SU-DHL-6 (cell line): ENCODE measurements at regions not wholly inside any gene's neighbourhood (a gene's known extent, or its start where the extent isn't known, plus 50 kb on each side); places are given as distances from the start of the nearest gene placed in this dataset.

Experiments
- H2AFZ ChIP-seq: fragments of 200-600 bp; sonication (generic); 2 replicates; pipeline ENCODE4 v1.6.1; 2014; ENCODE audit warnings: low read depth, mild to moderate bottlenecking, moderate library complexity, mixed read lengths, antibody characterized with exemption, low read length; ENCODE audit not compliant: severe bottlenecking
- H3F3A ChIP-seq: fragments of 200-600 bp; shearing (Covaris generic); 2 replicates; pipeline ENCODE4 v1.6.0; 2016; ENCODE audit warnings: antibody characterized with exemption, mild to moderate bottlenecking; ENCODE audit not compliant: insufficient read depth
- H3K27ac ChIP-seq: fragments of 200-600 bp; sonication (generic); 2 replicates; pipeline ENCODE4 v1.5.1; 2016; ENCODE audit warnings: low read depth, mild to moderate bottlenecking, low read length, moderate library complexity, mixed read lengths
- H3K27me3 ChIP-seq: fragments of 200-600 bp; sonication (generic), shearing (Covaris generic); 2 replicates; pipeline ENCODE4 v1.6.0; 2014; ENCODE audit warnings: mild to moderate bottlenecking, low read length
- H3K36me3 ChIP-seq: fragments of 200-600 bp; sonication (generic); 2 replicates; pipeline ENCODE4 v1.6.1; 2014; ENCODE audit warnings: mild to moderate bottlenecking, low read length, mixed read lengths
- H3K4me2 ChIP-seq: fragments of 300-600, 200-600 bp; shearing (Covaris generic), sonication (generic); 2 replicates; pipeline ENCODE4 v1.6.0; 2014; ENCODE audit warnings: low read length, low read depth, mild to moderate bottlenecking; ENCODE audit not compliant: poor library complexity, severe bottlenecking
- H3K4me3 ChIP-seq: fragments of 200-600 bp; sonication (generic); 2 replicates; pipeline ENCODE4 v1.5.1; 2014; ENCODE audit warnings: antibody characterized with exemption, low read length, mild to moderate bottlenecking, mixed read lengths; ENCODE audit not compliant: insufficient read depth, poor library complexity, severe bottlenecking
- H3K79me2 ChIP-seq: fragments of 200-600 bp; sonication (generic); 2 replicates; pipeline ENCODE4 v1.6.1; 2014; ENCODE audit warnings: mild to moderate bottlenecking, low read length, moderate library complexity; ENCODE audit not compliant: insufficient read depth
- H3K9ac ChIP-seq: fragments of 200-600 bp; sonication (generic); 2 replicates; pipeline ENCODE4 v1.7.0; 2014; ENCODE audit warnings: mild to moderate bottlenecking, low read length
- H3K9me2 ChIP-seq: fragments of 200-600 bp; sonication (generic); replicated peaks from 2 replicates; pipeline ENCODE4 v1.6.1; 2014; ENCODE audit warnings: low read length; ENCODE audit not compliant: insufficient read depth
- H3K9me3 ChIP-seq: fragments of 200-600 bp; sonication (generic); 2 replicates; pipeline ENCODE4 v1.6.1; 2014; ENCODE audit warnings: low read length, mixed read lengths; ENCODE audit not compliant: insufficient read depth
- H4K20me1 ChIP-seq: fragments of 200-600 bp; sonication (generic); 2 replicates; pipeline ENCODE4 v1.6.1; 2014; ENCODE audit warnings: low read depth, mild to moderate bottlenecking, antibody characterized with exemption, low read length, moderate library complexity, mixed read lengths
- CTCF ChIP-seq: fragments of 200-600 bp; sonication (generic); IDR thresholded peaks from one replicate; pipeline ENCODE4 v1.5.1; 2017; ENCODE audit warnings: antibody characterized with exemption, mild to moderate bottlenecking, low read length, moderate library complexity; ENCODE audit not compliant: insufficient read depth, poor library complexity, severe bottlenecking
- EZH2phosphoT487 ChIP-seq: fragments of 200-600 bp; sonication (generic), shearing (Covaris generic); conservative IDR thresholded peaks from 2 replicates; pipeline ENCODE4 v1.6.1; 2018; ENCODE audit warnings: mild to moderate bottlenecking, antibody characterized with exemption, low read length, moderate library complexity, mixed read lengths

GRCh38 chr9:588981-589380 lies 252.5 kb upstream of the DMRT1 start:
- Histone ChIP-seq H2AFZ (no peak overlapping the region), H3K27ac (peak overlapping the region; percentile 48), H3F3A (peaks cover 27% of the 10 kb centered on the region), H4K20me1 (no peaks in the 10 kb centered on the region), H3K9ac (peak overlapping the region; percentile 26), H3K4me2 (peak overlapping the region; percentile 24), H3K4me3 (no peak overlapping the region), H3K9me3 (no peaks in the 10 kb centered on the region), H3K9me2 (no peaks in the 10 kb centered on the region), H3K79me2 (peaks cover 99% of the 10 kb centered on the region), H3K27me3 (no peaks in the 10 kb centered on the region), H3K36me3 (peaks cover 11% of the 10 kb centered on the region; the same call in 1 of the 2 replicates)
- TF ChIP-seq EZH2phosphoT487 (no peak), CTCF (no peak)

- no peak overlapping the region for H2AFZ ChIP-seq
- H3K9me2 ChIP-seq, result no peaks in the 10 kb centered on the region
- H3F3A ChIP-seq, result peaks cover 34% of the 10 kb centered on the region
- H3K79me2 ChIP-seq, result peaks cover 99% of the 10 kb centered on the region
- no peaks in the 10 kb centered on the region for H3K9me3 ChIP-seq
- H3K27ac ChIP-seq, result peak overlapping the region; percentile 48
- peak overlapping the region; percentile 26 for H3K9ac ChIP-seq
- H3K27me3 ChIP-seq, result no peaks in the 10 kb centered on the region
- no peaks in the 10 kb centered on the region for H4K20me1 ChIP-seq
- H3K4me3 ChIP-seq, result no peak overlapping the region
- H3K36me3 ChIP-seq, result peaks cover 12% of the 10 kb centered on the region; the same call in 1 of the 2 replicates
- TF ChIP-seq CTCF (no peak), EZH2phosphoT487 (no peak)
- H3K4me2 ChIP-seq, result peak overlapping the region; percentile 24
These were observed 251.8 kb upstream of the DMRT1 start for GRCh38 chr9:589723-590122.

GRCh38 chr9:591292-591691 lies 250.2 kb upstream of the DMRT1 start:
- H3K27me3 ChIP-seq, result no peaks in the 10 kb centered on the region
- H3K79me2 ChIP-seq, result peaks cover 99% of the 10 kb centered on the region
- H2AFZ ChIP-seq, result no peak overlapping the region
- no peak overlapping the region for H3K27ac ChIP-seq
- H4K20me1 ChIP-seq, result no peaks in the 10 kb centered on the region
- H3K4me3 ChIP-seq, result no peak overlapping the region
- no peaks in the 10 kb centered on the region for H3K9me2 ChIP-seq
- H3F3A ChIP-seq, result peaks cover 38% of the 10 kb centered on the region
- H3K9ac ChIP-seq, result no peak overlapping the region
- TF ChIP-seq CTCF (no peak), EZH2phosphoT487 (no peak)
- peaks cover 21% of the 10 kb centered on the region for H3K36me3 ChIP-seq
- no peaks in the 10 kb centered on the region for H3K9me3 ChIP-seq
- H3K4me2 ChIP-seq, result no peak overlapping the region

GRCh38 chr9:592225-592624 lies 249.3 kb upstream of the DMRT1 start:
- TF ChIP-seq EZH2phosphoT487 (no peak), CTCF (no peak)
- Histone ChIP-seq H3F3A (peaks cover 40% of the 10 kb centered on the region), H3K27me3 (no peaks in the 10 kb centered on the region), H3K27ac (no peak overlapping the region), H3K79me2 (peaks cover 99% of the 10 kb centered on the region), H2AFZ (no peak overlapping the region), H3K4me3 (no peak overlapping the region), H3K36me3 (peaks cover 25% of the 10 kb centered on the region), H3K9me3 (no peaks in the 10 kb centered on the region), H3K4me2 (no peak overlapping the region), H3K9me2 (no peaks in the 10 kb centered on the region), H4K20me1 (no peaks in the 10 kb centered on the region), H3K9ac (no peak overlapping the region)
